Testis (tissue), 2 donors: ENCODE measurements at regions not wholly inside any gene's neighbourhood (a gene's known extent, or its start where the extent isn't known, plus 50 kb on each side); places are given as distances from the start of the nearest gene placed in this dataset.

Experiments used
- DNase-seq: peaks from one replicate; pipeline ENCODE4 v3.0.0-alpha.2; 2019
- H3K27ac ChIP-seq, 2 donors: fragments of 200-600 bp; sonication (generic); one replicate each; pipeline ENCODE4 v1.5.1; 2019
- H3K27me3 ChIP-seq: fragments of 200-600 bp; sonication (generic); one replicate; pipeline ENCODE4 v1.5.1; 2019
- H3K36me3 ChIP-seq: fragments of 200-600 bp; sonication (generic); one replicate; pipeline ENCODE4 v1.5.1; 2017; ENCODE audit warnings: low read depth; ENCODE audit errors: missing control alignments
- H3K4me1 ChIP-seq: fragments of 200-600 bp; sonication (generic); one replicate; pipeline ENCODE4 v1.5.1; 2019
- H3K4me3 ChIP-seq, 2 donors: fragments of 200-600 bp; sonication (generic); one replicate each; pipeline ENCODE4 v1.5.1; 2017 to 2019
- H3K9me3 ChIP-seq: fragments of 200-600 bp; sonication (generic); one replicate; pipeline ENCODE4 v1.5.1; 2017
- POLR2A ChIP-seq: fragments of 450-650 bp; IDR thresholded peaks from one replicate; pipeline ENCODE4 v1.6.1; 2017; ENCODE audit warnings: antibody characterized with exemption, mild to moderate bottlenecking, moderate library complexity
- WGBS, 2 donors: methylation state at CpG; one replicate each; pipeline ENCODE4 v1.1.5; 2018; 5-methylcytosine and 5-hydroxymethylcytosine counted together
- intact Hi-C: fragments of 100-400 bp; cut with DNase I; formaldehyde crosslinking; loops from one replicate; pipeline ENCODE4 v1.15.1; 2023; ENCODE audit warnings: low total_unique reads
- TF ChIP-seq, protein P1 (sequence below), 3 experiments: fragments of 450-650 bp in 2 of 3; fragments of 200-600 bp in 1 of 3; sonication (generic) in 1 of 3; IDR thresholded peaks; one replicate each; pipeline ENCODE4 v1.5.1; 2016 to 2019; ENCODE audit warnings: antibody characterized with exemption in 3 of 3, mild to moderate bottlenecking in 2 of 3, moderate library complexity in 1 of 3

GRCh38 chr15:35229085-35229484, 144.0 kb upstream of the NANOGP8 start:
- H3K9me3 ChIP-seq = no peaks in the 10 kb centered on the region
- H3K4me3 ChIP-seq = no peak overlapping the region
- WGBS, 2 donors = 91 to 95% methylated on average over 3 of the region's 3 CpGs
- no peaks in the 10 kb centered on the region for H3K4me1 ChIP-seq
- H3K36me3 ChIP-seq = no peaks in the 10 kb centered on the region
- intact Hi-C loops = no loop called here
- no peak for DNase-seq
- H3K27ac ChIP-seq = no peak overlapping the region
- no peak for TF ChIP-seq POLR2A
- TF ChIP-seq, protein P1, sequence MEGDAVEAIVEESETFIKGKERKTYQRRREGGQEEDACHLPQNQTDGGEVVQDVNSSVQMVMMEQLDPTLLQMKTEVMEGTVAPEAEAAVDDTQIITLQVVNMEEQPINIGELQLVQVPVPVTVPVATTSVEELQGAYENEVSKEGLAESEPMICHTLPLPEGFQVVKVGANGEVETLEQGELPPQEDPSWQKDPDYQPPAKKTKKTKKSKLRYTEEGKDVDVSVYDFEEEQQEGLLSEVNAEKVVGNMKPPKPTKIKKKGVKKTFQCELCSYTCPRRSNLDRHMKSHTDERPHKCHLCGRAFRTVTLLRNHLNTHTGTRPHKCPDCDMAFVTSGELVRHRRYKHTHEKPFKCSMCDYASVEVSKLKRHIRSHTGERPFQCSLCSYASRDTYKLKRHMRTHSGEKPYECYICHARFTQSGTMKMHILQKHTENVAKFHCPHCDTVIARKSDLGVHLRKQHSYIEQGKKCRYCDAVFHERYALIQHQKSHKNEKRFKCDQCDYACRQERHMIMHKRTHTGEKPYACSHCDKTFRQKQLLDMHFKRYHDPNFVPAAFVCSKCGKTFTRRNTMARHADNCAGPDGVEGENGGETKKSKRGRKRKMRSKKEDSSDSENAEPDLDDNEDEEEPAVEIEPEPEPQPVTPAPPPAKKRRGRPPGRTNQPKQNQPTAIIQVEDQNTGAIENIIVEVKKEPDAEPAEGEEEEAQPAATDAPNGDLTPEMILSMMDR (IDR thresholded peaks at IDR 0.05) = no peak
- H3K27me3 ChIP-seq = no peaks in the 10 kb centered on the region

DNA sequence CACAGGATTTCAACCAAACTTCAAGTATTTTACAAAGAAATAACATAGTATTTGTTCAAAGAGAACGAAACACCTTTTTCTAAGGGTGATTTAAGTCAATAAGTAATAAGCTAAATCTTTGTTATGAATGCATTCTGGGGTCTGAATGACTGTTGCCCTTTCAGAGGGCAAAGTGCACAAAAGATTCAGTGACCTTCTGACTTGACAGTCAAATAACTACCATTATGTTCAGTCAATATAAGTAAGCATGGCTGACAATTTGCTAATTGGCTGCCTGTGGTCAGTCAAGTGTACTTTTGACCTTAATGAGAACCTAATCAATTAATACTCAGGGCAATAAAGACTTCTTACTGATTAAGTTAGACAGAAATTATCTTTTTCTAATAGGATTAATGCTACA, 133.1 kb upstream of the NANOGP8 start:
- intact Hi-C loops = no loop called here
- H3K4me3 ChIP-seq = no peak overlapping the region
- no peaks in the 10 kb centered on the region for H3K9me3 ChIP-seq
- 92 to 95% methylated on average over 1 of the region's 1 CpG for WGBS, 2 donors
- TF ChIP-seq POLR2A = no peak
- TF ChIP-seq, protein P1 (IDR thresholded peaks at IDR 0.05) = no peak
- DNase-seq = no peak
- H3K4me1 ChIP-seq = no peaks in the 10 kb centered on the region
- no peaks in the 10 kb centered on the region for H3K27me3 ChIP-seq
- no peaks in the 10 kb centered on the region for H3K36me3 ChIP-seq
- no peak overlapping the region for H3K27ac ChIP-seq

- TF ChIP-seq POLR2A = no peak
- TF ChIP-seq, protein P1 (IDR thresholded peaks at IDR 0.05) = no peak
- no peaks in the 10 kb centered on the region for H3K9me3 ChIP-seq
- H3K4me1 ChIP-seq = no peaks in the 10 kb centered on the region
- DNase-seq = no peak
- intact Hi-C loops = no loop called here
- no peaks in the 10 kb centered on the region for H3K36me3 ChIP-seq
- no peak overlapping the region for H3K4me3 ChIP-seq
- no peaks in the 10 kb centered on the region for H3K27me3 ChIP-seq
- H3K27ac ChIP-seq = no peak overlapping the region
Observed at GRCh38 chr15:35215093-35215492, 130.0 kb upstream of the NANOGP8 start.

DNA sequence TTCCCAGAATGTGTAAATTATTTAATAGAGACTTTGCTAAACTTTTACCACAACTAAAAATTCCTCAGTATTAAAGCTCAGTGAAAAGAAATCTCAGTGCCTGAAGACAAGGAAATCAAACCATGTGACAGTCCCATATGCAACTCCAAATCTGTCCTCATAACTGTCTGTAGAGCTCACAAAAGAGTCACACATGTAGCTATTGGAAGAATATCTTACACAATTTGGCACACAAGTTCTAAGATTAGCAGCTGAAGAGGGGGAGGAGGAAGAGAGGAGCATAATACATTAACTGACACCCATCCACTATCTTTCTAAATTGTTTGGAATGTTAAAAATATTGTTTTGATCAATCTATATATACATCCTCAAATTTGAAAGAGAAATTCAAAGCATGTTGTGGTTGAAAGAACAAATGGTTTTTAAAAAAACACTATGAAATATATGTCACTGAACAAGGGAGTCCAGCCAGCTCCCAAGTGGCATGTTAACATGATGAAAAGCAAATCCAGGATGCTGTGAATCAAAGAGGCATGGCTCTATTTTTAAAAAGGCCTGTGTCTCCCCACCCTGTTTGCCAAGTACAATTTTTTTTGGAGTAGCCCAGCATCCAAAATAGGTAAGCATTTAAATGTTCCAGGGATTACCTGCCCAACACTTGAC, 126.3 kb upstream of the NANOGP8 start:
- H3K36me3 ChIP-seq = no peaks in the 10 kb centered on the region
- H3K4me3 ChIP-seq = no peak overlapping the region
- TF ChIP-seq POLR2A = no peak
- TF ChIP-seq, protein P1 (IDR thresholded peaks at IDR 0.05) = no peak
- H3K9me3 ChIP-seq = no peaks in the 10 kb centered on the region
- DNase-seq = no peak
- no peaks in the 10 kb centered on the region for H3K4me1 ChIP-seq
- no peaks in the 10 kb centered on the region for H3K27me3 ChIP-seq
- intact Hi-C loops = no loop called here
- no peak overlapping the region for H3K27ac ChIP-seq

DNA sequence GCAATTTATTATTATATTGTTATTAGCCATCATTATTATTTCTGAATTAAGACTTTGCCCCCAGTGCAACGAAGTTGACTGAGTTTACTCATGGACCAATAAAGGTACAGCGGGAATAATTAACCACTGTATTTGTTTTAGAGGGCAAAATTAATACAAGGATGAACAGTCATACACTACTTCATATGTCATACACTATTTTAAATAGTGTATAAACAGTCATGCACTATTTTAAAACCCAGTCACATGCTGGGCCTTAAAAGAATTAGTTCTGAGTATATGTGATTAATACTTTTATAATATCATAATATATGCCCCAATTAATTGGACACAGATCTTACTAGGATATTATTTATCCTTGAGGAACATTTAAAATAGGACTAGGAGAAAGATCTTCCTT, 125.3 kb upstream of the NANOGP8 start:
- H3K4me3 ChIP-seq = no peak overlapping the region
- no peaks in the 10 kb centered on the region for H3K36me3 ChIP-seq
- TF ChIP-seq, protein P1 (IDR thresholded peaks at IDR 0.05) = no peak
- TF ChIP-seq POLR2A = no peak
- DNase-seq = no peak
- WGBS, 2 donors = 49 to 50% methylated on average over 2 of the region's 2 CpGs
- no peaks in the 10 kb centered on the region for H3K9me3 ChIP-seq
- no peak overlapping the region for H3K27ac ChIP-seq
- no peaks in the 10 kb centered on the region for H3K27me3 ChIP-seq
- intact Hi-C loops = no loop called here
- H3K4me1 ChIP-seq = no peaks in the 10 kb centered on the region
